HG03175 (cell line): ENCODE measurements at regions not wholly inside any gene's neighbourhood (a gene's known extent, or its start where the extent isn't known, plus 50 kb on each side); places are given as distances from the start of the nearest gene placed in this dataset.

Experiments used
- ATAC-seq: cut with Tn5 transposase; IDR thresholded peaks from one replicate; pipeline ENCODE4 v1.9.1; 2021; ENCODE audit warnings: mild to moderate bottlenecking, moderate library complexity; ENCODE audit not compliant: unreplicated experiment

DNA sequence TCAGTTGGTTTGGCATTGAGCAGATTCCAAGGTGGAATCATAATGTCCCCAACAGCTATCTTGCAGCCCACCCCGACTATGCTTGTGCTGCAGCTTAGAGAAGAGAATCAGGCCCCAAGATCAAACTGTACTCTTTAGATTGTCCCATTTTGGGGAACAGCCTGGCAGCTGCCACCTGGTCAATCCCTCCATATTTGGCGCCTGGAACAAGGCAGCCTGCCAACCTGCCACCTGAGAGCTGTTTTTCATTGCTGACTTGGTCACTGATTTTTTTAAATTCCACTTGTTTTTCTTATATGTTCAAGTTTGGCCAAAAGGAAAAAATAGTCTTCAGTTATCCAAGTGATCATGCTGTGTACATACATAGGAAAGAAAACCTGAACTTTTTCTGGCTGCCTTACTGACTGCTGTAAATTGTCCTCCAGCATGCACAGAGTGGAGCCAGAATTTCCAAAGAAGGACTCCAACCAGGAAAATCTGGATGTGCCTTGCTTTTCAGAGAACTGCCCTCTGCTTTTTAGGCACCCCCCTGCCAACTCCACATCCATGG lies 504.2 kb downstream of the ENC1 start:
- ATAC-seq: no peak

DNA sequence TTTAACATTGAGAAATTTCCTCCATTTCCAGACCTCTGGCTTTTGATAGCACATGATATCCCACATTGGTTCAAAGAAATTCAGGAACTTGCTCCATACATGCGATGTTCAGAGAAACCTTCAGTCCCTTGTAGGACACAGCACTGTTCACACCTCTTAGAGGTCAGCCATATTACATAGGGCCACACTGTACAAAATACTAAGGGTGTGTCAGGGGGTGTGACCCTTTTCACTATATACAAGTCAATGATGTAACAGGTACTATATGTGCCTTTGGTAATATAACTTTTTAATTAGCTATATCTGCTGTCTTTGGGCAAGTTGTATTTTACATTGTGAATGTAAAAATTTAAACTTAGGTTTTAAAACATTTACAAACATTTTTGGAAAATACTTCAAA lies 505.5 kb downstream of the ENC1 start:
- no peak for ATAC-seq

DNA sequence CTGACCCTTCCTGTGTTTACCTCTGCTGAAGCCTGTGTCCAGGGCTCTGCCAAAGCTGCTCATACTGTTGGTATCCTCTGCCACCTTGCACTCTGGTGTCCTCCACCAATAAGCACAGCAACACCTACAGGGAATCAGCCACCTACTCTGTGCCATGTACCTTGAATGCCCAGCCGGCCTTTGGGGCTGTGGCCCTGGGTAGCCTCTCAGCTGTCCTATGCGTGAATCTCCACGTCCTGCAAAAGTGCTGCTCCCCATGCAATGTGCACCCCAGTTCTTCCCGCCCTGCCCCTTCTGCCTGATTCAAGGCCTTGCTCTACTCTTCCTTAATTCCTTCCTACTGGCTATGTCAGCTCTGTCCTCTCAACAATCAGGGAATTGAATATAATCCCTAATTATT lies 506.5 kb downstream of the ARHGEF28 start:
- ATAC-seq: no peak

DNA sequence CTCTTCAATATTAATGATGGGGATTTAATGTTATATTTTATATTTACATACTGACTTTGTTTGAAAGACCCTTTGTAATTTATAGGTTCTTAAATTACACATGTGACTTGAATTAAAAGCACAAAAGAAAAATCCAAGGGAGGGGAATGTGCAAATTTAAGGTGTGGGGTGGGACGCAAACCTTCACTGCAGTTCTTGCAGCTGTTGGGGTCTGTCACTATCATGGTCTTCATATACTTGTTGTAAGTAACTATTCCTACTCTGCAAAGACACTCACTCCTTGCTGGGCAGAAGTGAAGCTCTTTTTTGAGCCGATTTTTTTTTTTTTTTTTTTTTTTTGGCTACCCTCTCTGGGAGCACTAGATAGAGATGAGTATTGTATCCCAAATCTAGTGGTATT lies 505.3 kb downstream of the ARHGEF28 start:
- ATAC-seq: no peak

DNA sequence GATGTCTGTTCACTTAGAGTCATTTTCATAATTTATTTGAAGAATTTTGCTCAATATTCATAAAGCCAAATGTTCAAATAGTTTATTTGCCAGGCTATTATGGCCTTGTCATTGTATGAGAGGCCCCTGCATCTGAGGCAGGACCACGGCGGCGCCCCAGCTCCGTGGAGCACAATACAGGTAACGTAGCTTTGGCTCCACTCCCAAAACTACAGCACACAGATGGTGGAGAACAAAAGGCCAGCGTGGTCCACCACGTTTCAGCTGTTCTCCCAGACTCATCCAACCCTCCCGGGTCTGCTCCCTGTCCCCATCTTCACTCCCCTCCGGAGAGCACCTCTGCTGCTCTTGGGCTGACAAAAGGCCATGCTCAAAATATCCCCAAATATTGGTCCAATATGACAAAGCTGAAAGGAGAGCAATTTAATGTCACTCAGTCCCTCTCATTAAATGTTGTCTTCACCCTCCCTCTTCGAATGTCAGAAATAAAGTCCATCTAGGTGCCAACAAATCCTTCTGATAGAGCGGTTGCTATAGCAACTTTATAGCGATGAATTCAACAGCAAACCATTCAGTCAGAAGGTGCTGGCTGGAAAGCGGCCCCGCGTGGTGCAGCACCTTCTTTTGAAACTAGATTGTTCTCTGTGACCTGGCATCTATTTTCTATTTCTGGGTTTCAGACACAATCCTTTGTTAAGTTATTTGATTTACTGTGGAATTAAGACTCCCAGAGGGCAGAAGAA lies 504.3 kb downstream of the ARHGEF28 start:
- no peak for ATAC-seq

DNA sequence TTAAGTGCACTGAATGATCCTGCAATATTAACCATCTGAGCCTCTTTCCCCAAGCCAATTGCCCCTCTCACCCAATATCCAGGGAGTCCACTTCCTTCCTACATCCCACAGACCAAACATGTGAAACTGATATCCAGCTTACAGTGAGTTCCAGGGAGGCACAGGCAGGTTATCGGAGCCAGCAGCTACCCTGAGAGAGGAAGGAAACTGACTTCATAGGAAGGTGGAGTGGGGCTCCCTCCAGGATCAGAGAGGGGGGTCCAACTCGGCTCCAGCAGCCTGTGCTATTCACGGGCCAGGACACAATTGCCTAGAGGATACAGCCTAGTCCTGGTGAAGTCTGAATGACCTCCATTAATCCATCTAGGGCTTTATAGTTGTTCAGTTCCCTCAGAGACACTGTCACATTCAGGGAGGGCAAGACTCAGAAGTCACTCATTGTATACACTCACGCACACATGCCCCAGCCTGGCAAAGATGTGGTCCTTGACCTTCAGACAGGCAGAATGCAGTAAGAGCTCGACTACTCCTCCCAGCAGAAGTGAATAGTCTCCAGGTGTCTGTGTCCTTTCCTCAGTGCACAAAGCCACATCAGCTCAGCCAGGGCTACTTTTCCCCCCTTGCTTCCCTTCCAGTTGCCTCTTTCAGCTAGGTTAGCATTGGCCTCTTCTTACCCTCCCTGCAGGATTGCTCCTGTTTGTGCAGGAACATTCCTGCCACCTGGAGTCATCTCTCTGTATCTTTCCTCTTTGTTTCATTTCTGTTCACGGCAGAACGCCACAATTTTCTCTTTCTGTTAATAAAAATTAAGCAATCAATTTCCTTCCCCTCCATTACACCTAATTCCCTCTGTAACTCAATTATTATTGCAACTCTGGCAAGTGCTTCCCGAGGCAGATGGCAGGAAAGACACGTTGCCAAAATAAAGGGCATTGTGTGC lies 501.7 kb downstream of the ARHGEF28 start:
- ATAC-seq: no peak

DNA sequence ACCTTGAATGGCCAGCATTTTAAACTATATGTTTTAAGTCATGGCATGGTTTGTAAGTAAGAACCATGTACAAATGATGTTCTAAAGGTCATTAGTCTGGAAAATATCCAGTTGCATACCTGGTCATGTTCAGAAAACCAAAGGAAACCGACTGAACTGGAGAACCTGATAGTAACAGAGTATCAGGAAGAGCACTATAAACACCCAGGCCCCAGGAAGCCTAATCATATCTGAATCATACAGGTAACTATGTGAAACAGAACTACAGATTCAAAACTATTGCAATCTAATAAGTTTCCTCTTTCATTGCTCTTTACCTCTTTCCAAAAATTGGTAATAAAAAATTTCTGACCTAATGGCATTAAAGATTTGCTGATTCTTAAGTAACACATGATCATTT lies 500.3 kb downstream of the ARHGEF28 start:
- no peak for ATAC-seq

DNA sequence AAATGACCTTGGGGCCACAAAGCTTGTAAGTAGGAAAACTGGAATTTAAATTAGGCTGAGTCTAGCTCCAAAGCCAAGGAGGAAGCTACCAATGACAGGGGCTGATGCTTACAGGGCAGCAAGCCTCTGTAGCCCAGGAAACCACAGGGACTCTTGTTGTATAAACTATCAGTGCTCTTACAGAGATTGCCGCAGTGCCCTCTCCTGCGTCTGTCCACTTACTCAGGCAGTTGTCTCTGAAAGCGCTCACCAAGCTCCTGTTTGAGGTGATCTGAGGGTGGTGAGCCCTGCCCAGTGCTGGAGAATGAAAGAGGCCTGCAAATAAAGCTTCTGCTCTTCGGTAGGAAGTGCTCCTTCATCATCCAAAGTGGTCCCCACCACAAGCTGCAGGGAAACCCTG lies 498.8 kb downstream of the ARHGEF28 start:
- no peak for ATAC-seq

DNA sequence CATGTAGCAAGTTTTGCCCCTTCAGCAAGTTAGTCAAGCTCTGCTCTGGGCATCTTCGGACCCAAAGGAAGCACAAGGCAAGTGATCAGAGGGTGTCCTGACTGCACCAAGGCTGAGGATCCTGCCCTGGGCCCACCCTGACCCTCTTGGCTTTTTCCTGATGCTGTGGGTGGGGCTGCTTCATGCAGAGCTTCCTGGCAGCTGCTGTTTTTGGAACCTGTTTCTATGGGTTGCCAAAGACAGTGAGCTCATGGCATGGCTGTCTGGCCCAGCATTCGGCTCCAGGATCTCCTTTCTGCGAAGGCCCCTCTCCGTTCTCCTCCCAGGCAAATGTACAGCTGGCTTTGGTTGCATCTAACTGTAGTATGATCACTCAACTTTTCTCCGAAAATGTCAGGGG lies 497.9 kb downstream of the ARHGEF28 start:
- no peak for ATAC-seq

DNA sequence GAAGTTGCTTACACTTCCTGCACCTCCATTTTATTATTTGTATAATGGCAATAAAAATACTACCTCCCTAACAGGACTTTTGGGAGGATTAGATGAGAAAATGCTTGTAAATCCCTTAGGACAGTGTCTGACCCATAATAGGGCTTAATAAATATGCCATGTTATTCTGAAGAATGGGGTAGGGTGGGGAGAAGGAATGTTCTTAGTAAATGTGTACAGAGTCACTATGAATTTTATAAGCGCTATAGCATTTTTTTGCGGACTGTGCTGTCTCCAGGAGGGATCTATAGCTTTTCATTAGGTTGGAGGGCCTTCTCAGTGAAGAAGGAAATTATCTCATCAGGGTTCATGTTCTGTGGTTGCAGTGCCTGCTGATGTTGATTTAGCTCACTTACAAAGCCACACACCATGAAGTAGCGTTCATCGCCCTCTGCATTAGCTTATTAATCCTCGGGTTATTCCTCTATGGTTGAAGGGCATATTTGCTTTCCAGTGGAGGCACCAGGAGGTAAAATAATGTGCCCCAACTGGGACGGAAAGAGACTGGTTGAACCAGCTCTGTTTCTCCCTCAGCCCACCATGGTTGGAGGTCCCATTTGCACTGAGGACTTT lies 497.1 kb downstream of the ARHGEF28 start:
- ATAC-seq: no peak

DNA sequence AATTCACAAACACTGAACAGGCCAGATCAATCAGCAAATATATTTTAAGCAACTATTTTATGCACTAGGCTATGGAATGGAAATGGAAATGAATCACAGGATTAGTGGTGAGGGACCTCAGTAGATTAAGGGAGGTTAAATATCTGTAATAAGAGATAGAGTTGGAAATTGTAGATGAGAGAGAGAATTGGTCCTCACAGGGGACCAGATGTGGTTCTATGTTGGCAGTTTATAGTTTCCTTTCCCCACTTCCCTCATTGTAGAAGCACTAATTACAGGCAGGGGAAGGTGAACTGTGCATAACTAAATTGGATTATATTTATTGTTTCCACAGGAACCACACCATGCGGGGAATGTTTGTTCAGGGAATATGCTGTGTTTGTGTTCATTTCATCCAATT lies 496.2 kb downstream of the ARHGEF28 start:
- no peak for ATAC-seq

DNA sequence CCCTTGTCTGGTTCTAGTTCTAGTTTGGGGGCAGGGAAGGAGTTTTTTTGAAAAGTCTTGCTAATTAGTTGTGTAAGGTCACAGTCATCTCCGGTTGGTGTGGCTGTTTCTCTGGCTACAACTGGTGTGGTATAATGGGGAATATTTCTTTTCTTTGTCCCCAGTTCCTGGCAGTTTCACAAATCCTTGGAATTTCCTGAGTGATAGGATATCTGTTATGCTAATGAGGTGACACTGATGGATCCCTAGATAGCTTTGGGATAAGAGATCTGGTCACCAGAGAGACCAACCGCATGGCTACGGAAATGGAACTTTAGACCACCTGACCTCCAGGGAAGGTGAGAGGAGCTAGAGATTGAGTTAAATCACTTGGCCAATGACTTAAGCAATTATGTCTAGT lies 494.6 kb downstream of the ARHGEF28 start:
- ATAC-seq: no peak

DNA sequence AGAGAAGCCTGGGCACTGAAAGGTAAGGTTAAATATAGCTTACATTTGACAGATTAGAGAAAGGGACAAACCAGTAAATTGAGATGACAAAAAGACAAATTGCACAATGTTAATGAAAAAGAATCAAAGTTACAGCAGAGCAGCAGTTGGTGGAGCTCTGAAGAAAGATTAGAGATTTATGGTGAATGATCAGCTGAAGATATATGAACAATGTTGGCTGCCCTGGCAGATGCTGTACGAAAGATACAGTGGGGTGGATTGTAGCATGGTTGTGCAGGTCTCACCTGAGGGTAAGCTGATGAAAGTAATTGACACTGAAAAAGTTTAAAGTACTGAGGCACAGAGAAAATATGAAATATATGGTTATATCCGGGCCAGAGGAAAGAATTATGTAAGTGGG lies 492.1 kb downstream of the ARHGEF28 start:
- ATAC-seq: no peak

DNA sequence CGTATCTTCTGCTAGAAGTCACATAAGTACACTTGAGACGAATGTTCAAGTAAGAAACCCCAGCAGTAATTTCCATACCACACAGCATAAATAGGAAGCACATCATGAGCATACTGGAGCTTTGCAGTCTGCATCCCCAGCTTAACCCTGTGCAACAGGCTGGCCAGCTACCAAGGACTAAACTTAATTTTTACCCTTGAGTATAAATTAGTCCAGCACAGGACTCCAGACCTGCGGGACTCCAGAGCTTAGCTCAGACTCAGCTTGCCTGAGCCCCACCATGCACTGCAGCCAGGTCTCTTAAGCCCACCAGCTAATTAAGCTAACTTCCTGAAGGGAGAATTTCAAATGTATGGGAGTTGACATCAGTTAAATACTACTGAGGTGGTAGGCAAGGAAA lies 491.0 kb downstream of the ARHGEF28 start:
- ATAC-seq: no peak

DNA sequence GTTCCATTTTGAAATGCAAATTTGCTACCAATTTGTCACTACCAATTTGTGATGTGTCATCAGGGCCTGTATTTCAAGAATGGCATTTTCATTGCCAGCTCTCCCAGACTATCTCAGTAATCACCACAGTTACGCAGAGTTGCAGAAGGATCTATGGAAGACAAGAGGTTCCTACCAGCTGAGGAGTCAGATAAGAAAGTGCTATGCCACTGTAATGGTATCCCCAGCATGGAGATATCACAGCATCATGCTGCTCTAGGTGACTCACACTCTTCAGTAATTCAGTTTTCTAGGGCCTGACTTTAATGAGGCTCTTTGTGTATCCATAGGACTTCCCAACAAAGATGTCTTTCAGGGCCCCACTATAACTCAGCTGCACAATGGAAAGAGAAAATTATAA lies 490.3 kb downstream of the ARHGEF28 start:
- no peak for ATAC-seq

DNA sequence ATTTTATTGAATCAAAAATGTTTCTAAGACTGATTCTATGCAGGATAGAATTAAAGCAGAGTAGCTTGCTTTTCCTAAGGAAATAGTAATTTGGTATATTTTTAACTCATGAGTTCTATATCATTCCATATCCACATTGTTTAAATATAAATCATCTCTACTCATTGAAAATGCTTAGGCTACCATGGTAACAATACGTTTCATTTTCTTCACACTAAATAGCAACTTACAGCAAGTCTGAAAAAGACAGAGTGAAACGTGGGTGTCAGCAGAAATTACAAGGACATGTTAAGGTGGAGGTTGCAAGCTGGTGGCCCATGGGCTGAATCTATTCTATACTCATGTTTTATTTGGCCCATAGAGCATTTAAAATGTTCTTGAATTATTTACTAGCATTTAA lies 487.9 kb downstream of the ARHGEF28 start:
- ATAC-seq: no peak

DNA sequence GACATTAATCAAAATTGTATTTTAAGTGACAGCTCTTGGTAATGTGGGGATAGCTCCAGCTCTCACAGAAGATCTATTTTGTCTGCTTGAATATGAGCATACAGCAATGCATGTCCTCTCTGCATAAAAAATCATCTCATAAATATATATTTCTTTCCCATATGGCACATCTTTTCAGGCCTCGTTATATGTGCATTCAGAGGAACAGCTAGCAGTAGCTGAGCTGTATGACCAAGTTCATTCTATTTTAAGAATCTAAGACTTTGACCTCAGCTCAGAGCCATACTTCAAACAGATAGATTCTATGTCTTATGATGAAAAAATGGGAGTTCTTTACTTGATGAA lies 487.2 kb downstream of the ARHGEF28 start:
- no peak for ATAC-seq

DNA sequence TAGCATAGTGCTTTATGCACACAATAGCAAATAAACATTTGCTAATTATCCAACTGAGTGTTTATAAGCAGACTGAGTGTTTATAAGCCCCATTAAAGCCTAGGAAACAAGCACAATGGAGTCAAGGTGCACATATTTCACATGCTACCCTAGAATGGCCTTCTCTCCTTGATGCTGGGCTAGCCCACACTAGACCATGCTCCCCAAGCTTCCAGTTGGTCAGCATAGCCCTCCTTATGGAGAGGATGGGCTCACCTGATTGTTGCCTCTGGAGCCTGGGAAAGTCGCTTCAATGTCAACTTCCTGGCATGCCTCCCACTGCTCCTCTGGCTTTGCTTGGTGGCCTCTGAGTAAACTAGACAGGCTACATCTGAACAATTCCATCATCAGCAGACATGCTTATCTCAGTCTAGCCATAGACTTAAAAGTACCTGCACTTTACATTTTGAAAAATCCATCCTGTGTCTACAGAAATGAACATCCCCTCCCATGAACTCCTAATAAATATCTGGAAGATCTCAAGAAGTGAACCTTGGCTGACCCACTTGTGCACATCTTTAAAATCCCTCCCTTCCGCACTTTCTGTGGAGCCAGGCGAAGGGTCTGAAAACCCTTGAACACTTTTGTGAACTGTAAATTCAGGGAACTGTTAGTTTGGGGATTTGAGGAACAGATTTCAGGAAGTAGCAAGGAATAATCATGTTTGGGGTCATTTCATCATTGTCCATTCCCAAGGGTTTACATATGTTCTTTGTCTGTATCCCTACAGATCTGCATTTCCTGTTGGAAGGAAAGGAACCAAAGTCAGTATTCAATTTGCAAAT lies 486.6 kb downstream of the ARHGEF28 start:
- ATAC-seq: no peak

DNA sequence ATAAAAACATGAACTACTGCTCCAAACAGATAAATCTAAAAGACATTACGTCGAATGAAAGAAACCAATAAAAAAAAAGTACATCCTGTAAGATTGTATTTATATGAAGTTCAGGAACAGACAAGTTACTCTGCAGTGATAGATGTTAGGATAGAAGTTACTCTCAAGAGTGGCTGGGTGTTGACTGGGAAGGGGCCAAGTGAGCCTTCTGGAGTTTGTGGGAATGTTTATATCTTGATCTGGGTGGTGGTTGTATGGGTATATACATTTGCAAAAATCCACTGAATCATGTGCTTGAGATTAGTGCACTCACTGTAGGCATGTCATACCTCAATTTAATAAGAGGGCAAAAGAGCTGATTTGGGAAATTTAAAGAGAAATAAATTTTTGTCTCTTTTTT lies 485.8 kb downstream of the ARHGEF28 start:
- no peak for ATAC-seq

DNA sequence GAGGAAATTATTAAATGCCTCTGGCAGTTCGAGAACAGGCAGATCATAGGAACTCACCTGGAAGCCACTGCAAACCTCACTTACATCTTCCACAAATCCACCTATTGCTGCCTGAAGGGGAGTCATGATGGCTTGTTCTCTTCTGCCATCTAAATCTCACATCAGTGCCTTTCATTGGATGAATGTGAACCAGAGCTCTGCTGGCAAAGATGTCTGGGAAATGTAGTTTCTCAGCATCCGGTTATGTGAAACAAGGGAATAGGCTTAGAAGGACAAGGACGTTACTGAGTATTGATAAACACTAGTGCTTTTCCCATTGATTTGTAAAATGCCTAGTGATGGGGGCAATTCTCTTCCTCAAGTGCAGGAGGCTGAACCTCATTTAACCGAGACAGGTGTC lies 483.3 kb downstream of the ARHGEF28 start:
- no peak for ATAC-seq

DNA sequence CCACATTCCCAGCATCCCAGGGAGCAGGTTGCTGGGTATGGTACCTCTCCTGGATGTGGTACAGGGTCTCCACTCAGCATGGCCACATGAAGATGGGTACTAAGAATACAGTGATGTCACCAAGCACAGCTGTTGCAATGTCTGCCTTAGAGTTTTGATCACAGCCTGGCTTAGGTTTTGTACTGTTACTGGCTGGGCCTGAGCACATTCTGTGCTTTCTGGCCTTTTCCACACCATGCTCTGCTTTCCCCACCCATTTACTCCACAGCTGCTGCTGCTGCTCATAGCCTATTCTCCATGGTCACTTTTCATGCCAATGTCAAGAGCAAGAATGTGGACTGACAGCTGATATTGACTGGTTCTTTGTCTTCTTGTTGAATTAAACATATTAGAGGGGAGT lies 481.9 kb downstream of the ARHGEF28 start:
- no peak for ATAC-seq
